Caco-2 (cell line): ENCODE measurements at regions not wholly inside any gene's neighbourhood (a gene's known extent, or its start where the extent isn't known, plus 50 kb on each side); places are given as distances from the start of the nearest gene placed in this dataset.

ENCODE experiments used
- BruUV-seq: library from RNA; stranded (reverse); fragments of 400-500 nt; replicated peaks from 2 replicates; lab custom pipeline; 2021; lab: Mats Ljungman, UMichigan
- CTCF ChIA-PET: fragments of 300-600 bp; sonication (Branson Sonifier 250); formaldehyde crosslinking; loops from one replicate; lab custom pipeline; 2022; ENCODE audit warnings: antibody characterized with exemption; lab: Charles Lee
- POLR2A ChIA-PET: fragments of 300-600 bp; sonication (Branson Sonifier 250); formaldehyde crosslinking; loops from one replicate; lab custom pipeline; 2022; ENCODE audit warnings: antibody characterized with exemption; lab: Charles Lee
- DNase-seq, 2 experiments: peaks; one replicate each; pipeline versions ENCODE4 v3.0.0 to v3.0.0-alpha.2; 2020 to 2022
- H3K27me3 ChIP-seq: replicated peaks from 2 replicates; pipeline ENCODE4 v1.6.0; 2011; ENCODE audit warnings: low read length; ENCODE audit not compliant: control insufficient read depth, insufficient read depth
- H3K36me3 ChIP-seq: 2 replicates; pipeline ENCODE4 v1.5.1; 2011; ENCODE audit warnings: low read length; ENCODE audit not compliant: control insufficient read depth, insufficient read depth
- H3K4me1 ChIP-seq: fragments of 250-450 bp; sonication (Bioruptor Pico); 2 replicates; pipeline ENCODE4 v1.5.1; 2020; ENCODE audit warnings: mild to moderate bottlenecking
- H3K4me3 ChIP-seq: 2 replicates; pipeline ENCODE4 v1.5.1; 2011; ENCODE audit warnings: low read depth, mild to moderate bottlenecking, control low read depth, low read length
- H3K9me3 ChIP-seq: fragments of 250-450 bp; sonication (Bioruptor Pico); 2 replicates; pipeline ENCODE4 v1.5.1; 2020; ENCODE audit warnings: mild to moderate bottlenecking, moderate library complexity
- H3K27ac Mint-ChIP-seq: one replicate; pipeline ENCODE4 v1.8.0; 2022; ENCODE audit warnings: mixed read lengths; ENCODE audit not compliant: unreplicated experiment
- H3K27me3 Mint-ChIP-seq: one replicate; pipeline ENCODE4 v1.8.0; 2022; ENCODE audit warnings: mixed read lengths; ENCODE audit not compliant: insufficient read depth, unreplicated experiment
- H3K36me3 Mint-ChIP-seq: one replicate; pipeline ENCODE4 v1.8.0; 2022; ENCODE audit warnings: mild to moderate bottlenecking, mixed read lengths; ENCODE audit not compliant: insufficient read depth, unreplicated experiment
- H3K4me1 Mint-ChIP-seq: one replicate; pipeline ENCODE4 v1.8.0; 2022; ENCODE audit warnings: low read depth, mixed read lengths; ENCODE audit not compliant: unreplicated experiment
- H3K4me3 Mint-ChIP-seq: one replicate; pipeline ENCODE4 v1.8.0; 2022; ENCODE audit warnings: mild to moderate bottlenecking, moderate library complexity, mixed read lengths; ENCODE audit not compliant: unreplicated experiment
- H3K9me3 Mint-ChIP-seq: one replicate; pipeline ENCODE4 v1.8.0; 2022; ENCODE audit warnings: mixed read lengths; ENCODE audit not compliant: unreplicated experiment
- intact Hi-C: fragments of 100-400 bp; cut with micrococcal nuclease; formaldehyde crosslinking; loops from one replicate; pipeline ENCODE4 v1.10.0; 2022; ENCODE audit not compliant: unreplicated experiment
- TF ChIP-seq, protein P1 (sequence below), 2 experiments: fragments of 200-600 bp in 1 of 2; IDR thresholded peaks; 1 replicate in 1 of 2; 2 replicates in 1 of 2; pipeline versions ENCODE4 v1.5.1 to v1.8.0; 2011 to 2022; ENCODE audit warnings: antibody characterized with exemption in 1 of 2, control low read depth in 1 of 2, inconsistent platforms in 1 of 2, low read depth in 1 of 2, low read length in 1 of 2, mild to moderate bottlenecking in 1 of 2, moderate library complexity in 1 of 2; ENCODE audit not compliant: insufficient read depth in 1 of 2, severe bottlenecking in 1 of 2, unreplicated experiment in 1 of 2

DNA sequence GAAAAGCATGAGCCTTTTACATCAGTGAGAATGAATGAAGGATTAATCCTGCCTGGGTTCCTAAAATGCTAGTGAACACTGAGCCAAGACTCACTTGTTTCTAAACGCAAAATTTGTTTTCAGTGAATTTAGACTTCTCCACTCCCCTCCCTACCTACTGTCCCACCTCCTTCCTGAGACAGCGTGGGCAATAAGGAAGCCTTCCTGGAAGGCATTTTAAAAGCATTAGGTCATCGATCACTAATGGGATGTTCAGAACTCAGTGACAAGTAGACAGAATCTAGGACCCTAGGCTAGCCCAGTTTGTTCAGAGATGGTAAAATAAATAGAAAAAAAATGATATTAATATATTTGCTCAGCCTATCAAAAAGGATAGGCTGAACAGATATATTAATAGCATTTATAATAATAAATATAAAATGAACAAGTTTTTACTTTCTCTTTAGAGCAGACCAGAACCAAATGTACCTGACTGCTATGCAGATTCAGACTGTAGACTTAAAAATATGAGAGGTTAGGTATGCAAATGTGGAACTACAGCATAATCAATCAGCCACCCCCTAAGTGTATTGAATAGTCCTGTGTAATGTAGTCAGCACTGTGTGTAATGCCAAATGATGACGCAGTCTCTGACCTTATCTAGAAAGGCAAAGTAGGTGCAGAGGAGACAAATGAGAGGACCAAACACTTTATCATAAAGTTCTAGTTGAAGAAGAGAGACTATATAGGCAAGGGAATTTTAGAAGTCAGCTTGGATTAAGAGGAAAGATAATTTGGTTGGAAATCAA, 331.1 kb downstream of the GPAT3 start:
- H3K27ac Mint-ChIP-seq, result no peak overlapping the region
- Histone ChIP-seq H3K27me3 (no peaks in the 10 kb centered on the region), H3K9me3 (no peaks in the 10 kb centered on the region), H3K4me1 (0 out of 2 replicates have a peak, but pooled peaks cover 6% of the 10 kb centered on the region), H3K36me3 (no peaks in the 10 kb centered on the region), H3K4me3 (no peak overlapping the region)
- BruUV-seq, result no TSS peak
- no peaks in the 10 kb centered on the region for H3K36me3 Mint-ChIP-seq
- POLR2A ChIA-PET, result no interaction called here
- H3K27me3 Mint-ChIP-seq, result no peaks in the 10 kb centered on the region
- no peak for DNase-seq
- TF ChIP-seq, protein P1, sequence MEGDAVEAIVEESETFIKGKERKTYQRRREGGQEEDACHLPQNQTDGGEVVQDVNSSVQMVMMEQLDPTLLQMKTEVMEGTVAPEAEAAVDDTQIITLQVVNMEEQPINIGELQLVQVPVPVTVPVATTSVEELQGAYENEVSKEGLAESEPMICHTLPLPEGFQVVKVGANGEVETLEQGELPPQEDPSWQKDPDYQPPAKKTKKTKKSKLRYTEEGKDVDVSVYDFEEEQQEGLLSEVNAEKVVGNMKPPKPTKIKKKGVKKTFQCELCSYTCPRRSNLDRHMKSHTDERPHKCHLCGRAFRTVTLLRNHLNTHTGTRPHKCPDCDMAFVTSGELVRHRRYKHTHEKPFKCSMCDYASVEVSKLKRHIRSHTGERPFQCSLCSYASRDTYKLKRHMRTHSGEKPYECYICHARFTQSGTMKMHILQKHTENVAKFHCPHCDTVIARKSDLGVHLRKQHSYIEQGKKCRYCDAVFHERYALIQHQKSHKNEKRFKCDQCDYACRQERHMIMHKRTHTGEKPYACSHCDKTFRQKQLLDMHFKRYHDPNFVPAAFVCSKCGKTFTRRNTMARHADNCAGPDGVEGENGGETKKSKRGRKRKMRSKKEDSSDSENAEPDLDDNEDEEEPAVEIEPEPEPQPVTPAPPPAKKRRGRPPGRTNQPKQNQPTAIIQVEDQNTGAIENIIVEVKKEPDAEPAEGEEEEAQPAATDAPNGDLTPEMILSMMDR (IDR thresholded peaks at IDR 0.05; ENCODE audit: insufficient read depth in 1 of 2, low read depth in 1 of 2, low read length in 1 of 2, severe bottlenecking in 1 of 2, unreplicated experiment in 1 of 2), result no peak
- intact Hi-C loops, result no loop called here
- no peaks in the 10 kb centered on the region for H3K4me1 Mint-ChIP-seq
- no peaks in the 10 kb centered on the region for H3K9me3 Mint-ChIP-seq
- CTCF ChIA-PET, result no interaction called here
- H3K4me3 Mint-ChIP-seq, result no peak overlapping the region

GRCh38 chr4:83865417-83866150, 329.7 kb downstream of the GPAT3 start:
- 0 out of 2 replicates have a peak, but pooled peaks cover 6% of the 10 kb centered on the region for H3K4me1 ChIP-seq
- no peaks in the 10 kb centered on the region for H3K9me3 Mint-ChIP-seq
- BruUV-seq, result no TSS peak
- CTCF ChIA-PET, result no interaction called here
- no peaks in the 10 kb centered on the region for H3K9me3 ChIP-seq
- no peak overlapping the region for H3K4me3 ChIP-seq
- H3K27me3 ChIP-seq, result no peaks in the 10 kb centered on the region
- POLR2A ChIA-PET, result no interaction called here
- H3K36me3 Mint-ChIP-seq, result no peaks in the 10 kb centered on the region
- intact Hi-C loops, result no loop called here
- TF ChIP-seq, protein P1 (IDR thresholded peaks at IDR 0.05; ENCODE audit: insufficient read depth in 1 of 2, low read depth in 1 of 2, low read length in 1 of 2, severe bottlenecking in 1 of 2, unreplicated experiment in 1 of 2), result no peak
- H3K4me3 Mint-ChIP-seq, result no peak overlapping the region
- H3K4me1 Mint-ChIP-seq, result no peaks in the 10 kb centered on the region
- H3K27me3 Mint-ChIP-seq, result no peaks in the 10 kb centered on the region
- no peaks in the 10 kb centered on the region for H3K36me3 ChIP-seq
- H3K27ac Mint-ChIP-seq, result no peak overlapping the region
- no peak for DNase-seq

DNA sequence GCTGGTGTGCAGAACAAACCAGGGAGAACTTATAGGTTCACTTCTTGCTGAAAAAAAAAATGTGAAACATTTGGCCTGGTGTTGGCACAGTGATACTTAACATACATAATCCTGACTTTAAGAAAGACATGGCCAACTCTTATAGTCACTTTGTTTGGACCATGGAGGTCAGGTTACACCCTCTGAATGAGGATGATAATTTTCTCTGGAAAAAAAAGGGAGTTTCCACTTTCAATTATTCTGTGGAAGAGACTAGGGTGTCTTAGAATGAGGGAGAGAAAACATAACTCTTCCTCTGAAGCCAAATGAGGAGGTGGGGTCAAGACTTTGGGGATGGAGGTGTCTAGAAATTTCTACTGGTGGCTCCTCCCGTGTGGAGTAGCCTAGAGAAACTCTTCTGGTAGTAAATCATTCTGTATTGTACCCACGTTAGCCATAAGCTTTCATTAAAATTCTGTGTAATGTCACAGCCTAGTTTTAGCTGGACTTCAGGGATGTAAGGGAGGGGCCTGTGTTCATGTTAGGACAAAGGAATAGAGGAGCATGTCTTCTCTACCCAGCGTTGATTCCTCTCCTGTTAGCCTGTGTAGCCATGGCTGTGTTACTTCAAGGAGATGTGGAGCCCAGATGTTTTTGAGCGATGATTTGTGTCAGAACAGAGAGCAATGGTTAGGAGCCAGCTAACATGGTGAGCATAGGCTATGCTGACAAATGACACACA, 328.3 kb downstream of the GPAT3 start:
- no peak for DNase-seq
- H3K27ac Mint-ChIP-seq, result no peak overlapping the region
- POLR2A ChIA-PET, result no interaction called here
- H3K9me3 Mint-ChIP-seq, result no peaks in the 10 kb centered on the region
- no TSS peak for BruUV-seq
- H3K4me3 Mint-ChIP-seq, result no peak overlapping the region
- Histone ChIP-seq H3K27me3 (no peaks in the 10 kb centered on the region), H3K4me3 (no peak overlapping the region), H3K36me3 (no peaks in the 10 kb centered on the region), H3K4me1 (0 out of 2 replicates have a peak, but pooled peaks cover 6% of the 10 kb centered on the region), H3K9me3 (no peaks in the 10 kb centered on the region)
- intact Hi-C loops, result no loop called here
- TF ChIP-seq, protein P1 (IDR thresholded peaks at IDR 0.05; ENCODE audit: insufficient read depth in 1 of 2, low read depth in 1 of 2, low read length in 1 of 2, severe bottlenecking in 1 of 2, unreplicated experiment in 1 of 2), result no peak
- CTCF ChIA-PET, result no interaction called here
- H3K4me1 Mint-ChIP-seq, result no peaks in the 10 kb centered on the region
- H3K27me3 Mint-ChIP-seq, result no peaks in the 10 kb centered on the region
- no peaks in the 10 kb centered on the region for H3K36me3 Mint-ChIP-seq
